Ishikawa (cell line): ENCODE measurements at regions not wholly inside any gene's neighbourhood (a gene's known extent, or its start where the extent isn't known, plus 50 kb on each side); places are given as distances from the start of the nearest gene placed in this dataset.

Source experiments
- EP300 ChIP-seq: IDR thresholded peaks from 2 replicates; pipeline ENCODE4 v1.6.1; 2012; ENCODE audit warnings: borderline replicate concordance
- TF ChIP-seq, protein P1 (sequence below): IDR thresholded peaks from 2 replicates; pipeline ENCODE4 v1.6.1; 2012; ENCODE audit warnings: low read depth, mild to moderate bottlenecking

DNA sequence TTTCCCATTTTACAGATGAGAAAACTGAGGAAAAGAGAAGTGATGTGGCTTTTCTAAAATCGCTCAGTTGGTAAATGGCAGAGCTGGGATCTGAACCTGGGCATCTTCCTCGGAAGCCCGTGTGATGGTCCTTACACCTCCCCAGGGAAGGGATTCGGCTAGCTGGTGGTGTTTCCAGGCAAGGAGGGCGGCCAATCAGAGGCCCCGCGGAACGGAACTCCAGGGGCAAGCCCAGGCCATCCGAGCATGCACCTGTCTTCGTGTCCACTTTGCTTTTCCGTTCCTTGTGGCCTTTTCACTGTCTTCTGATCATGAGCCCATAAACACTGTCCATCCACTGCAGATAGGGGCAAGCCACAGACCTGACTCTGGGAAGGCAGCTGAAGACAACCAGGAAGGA, 114.8 kb upstream of the TMEM132D start:
- TF ChIP-seq EP300 = no peak
- TF ChIP-seq, protein P1, sequence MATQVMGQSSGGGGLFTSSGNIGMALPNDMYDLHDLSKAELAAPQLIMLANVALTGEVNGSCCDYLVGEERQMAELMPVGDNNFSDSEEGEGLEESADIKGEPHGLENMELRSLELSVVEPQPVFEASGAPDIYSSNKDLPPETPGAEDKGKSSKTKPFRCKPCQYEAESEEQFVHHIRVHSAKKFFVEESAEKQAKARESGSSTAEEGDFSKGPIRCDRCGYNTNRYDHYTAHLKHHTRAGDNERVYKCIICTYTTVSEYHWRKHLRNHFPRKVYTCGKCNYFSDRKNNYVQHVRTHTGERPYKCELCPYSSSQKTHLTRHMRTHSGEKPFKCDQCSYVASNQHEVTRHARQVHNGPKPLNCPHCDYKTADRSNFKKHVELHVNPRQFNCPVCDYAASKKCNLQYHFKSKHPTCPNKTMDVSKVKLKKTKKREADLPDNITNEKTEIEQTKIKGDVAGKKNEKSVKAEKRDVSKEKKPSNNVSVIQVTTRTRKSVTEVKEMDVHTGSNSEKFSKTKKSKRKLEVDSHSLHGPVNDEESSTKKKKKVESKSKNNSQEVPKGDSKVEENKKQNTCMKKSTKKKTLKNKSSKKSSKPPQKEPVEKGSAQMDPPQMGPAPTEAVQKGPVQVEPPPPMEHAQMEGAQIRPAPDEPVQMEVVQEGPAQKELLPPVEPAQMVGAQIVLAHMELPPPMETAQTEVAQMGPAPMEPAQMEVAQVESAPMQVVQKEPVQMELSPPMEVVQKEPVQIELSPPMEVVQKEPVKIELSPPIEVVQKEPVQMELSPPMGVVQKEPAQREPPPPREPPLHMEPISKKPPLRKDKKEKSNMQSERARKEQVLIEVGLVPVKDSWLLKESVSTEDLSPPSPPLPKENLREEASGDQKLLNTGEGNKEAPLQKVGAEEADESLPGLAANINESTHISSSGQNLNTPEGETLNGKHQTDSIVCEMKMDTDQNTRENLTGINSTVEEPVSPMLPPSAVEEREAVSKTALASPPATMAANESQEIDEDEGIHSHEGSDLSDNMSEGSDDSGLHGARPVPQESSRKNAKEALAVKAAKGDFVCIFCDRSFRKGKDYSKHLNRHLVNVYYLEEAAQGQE = no peak
